Activated CD4-positive, CD25-positive, alpha-beta regulatory T cell treated with anti-CD3 and anti-CD28 coated beads, Interleukin-2, amount 50 U/mL, for 72 hours (primary cell): ENCODE measurements at regions not wholly inside any gene's neighbourhood (a gene's known extent, or its start where the extent isn't known, plus 50 kb on each side); places are given as distances from the start of the nearest gene placed in this dataset.
"Not testable (repeated sequence)": the region's sequence is repeated elsewhere in the genome, so short reads cannot be mapped to it uniquely, and the experiment has no call there.

Source experiments
- DNase-seq: peaks from one replicate; pipeline ENCODE4 v3.0.0; 2021

- no peak for DNase-seq
Observed at GRCh38 chr14:85027681-85028370, 502.1 kb upstream of the FLRT2 start.

DNA sequence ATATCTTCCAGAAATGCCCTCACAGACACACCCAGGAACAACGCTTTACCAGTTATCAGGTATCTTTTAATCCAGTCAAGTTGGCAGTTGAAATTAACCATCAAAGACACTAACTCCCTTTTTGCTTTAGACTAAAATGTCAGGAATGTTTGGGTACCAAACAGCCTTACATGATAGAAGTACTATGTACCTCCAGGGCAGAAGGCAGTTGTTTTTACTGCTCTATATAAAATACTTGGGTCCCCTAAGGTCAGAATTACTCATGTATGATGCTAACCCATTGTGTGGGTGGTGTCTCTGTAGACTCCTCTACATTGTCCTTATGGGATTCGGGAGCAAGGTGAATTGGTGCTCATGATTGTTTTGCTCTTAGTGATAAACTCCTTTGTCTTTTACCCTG, 492.5 kb upstream of the FLRT2 start:
- no peak for DNase-seq

DNA sequence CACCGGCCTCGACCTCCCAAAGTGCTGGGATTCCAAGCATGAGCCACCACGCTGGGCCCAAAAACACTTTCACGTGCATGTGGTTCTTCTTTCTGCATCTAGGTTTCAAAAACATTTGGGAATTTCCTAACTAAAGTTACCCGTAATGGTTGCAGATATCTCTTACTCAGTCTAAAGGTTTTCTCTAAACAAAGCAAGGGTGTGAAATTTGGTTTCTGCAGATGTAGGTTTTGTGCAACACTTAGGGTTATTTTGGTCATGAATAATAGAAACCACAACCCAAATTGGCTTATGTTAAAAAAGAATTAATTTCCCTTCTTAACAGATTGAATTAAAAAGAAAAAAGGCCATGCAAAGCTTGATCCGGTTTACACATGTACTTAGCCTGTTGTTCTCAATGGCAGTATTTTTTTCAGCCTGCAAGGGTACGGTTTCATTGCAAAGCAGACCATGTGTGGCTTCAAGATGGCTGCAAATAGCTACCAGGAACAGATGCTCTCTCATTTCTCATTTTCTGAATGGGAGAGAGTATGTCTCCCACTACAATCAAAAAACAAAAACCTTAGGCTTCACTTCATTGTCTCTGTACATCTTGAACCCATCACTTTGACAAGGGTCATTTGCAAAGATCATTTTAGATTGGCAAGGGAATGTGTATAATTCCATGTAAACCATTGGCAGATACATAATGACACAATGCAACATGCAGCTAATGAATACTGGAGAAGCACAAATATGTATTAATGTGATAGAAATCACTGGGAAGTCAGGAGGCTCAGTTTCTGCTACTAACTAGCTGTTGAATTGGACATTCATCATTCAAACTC, 491.2 kb upstream of the FLRT2 start:
- no peak for DNase-seq

DNA sequence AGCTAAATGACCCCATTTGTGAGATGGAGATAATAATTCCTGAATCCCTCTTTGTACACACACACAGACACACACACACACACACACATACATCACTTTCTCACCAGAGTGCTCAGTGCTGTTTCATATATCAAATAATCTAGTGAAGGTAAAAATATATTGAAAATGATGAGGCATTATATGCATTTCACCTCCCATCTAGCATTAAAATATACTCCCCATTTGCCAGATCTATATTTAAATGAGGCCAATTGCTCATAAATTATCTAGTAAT, 490.7 kb upstream of the FLRT2 start:
- DNase-seq, result no peak

GRCh38 chr14:85040046-85040685, 489.8 kb upstream of the FLRT2 start:
- DNase-seq, result no peak

DNA sequence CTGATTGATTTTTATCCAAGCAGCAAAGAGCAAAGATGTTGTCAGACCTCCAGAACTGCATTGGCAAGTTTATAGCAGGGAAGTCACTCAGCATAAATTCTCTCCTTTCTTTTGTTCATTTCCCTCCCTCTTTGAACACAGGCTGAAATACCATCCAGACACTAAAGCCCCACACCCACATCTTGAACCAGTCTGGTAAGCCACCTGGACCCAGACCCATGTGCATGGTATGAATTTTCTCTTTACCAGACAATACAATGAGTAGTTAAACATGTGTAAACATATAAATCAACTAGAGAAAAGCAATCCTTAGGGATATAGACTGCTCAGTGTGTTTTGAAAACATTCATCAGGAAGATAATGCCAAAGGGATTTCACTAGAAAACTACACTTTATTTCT, 488.3 kb upstream of the FLRT2 start:
- no peak for DNase-seq

DNA sequence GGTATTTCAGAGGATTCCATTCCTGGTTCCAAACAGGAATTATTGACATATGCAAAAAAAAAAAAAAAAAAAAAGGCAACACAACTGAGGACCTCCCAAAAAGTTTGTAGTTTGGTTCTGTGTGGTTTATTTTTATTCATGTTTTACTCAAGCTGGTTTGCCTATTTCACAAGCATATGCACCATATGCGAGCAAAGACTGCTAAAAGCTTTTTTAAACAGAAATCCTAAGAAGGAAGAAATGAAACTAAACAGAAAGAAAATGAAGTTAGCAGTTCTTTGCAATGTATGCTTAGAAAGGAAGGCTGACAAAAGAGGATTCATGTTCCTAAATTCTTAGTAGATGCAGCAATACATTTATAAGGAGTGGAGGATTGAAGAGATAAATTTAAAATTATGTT, 487.6 kb upstream of the FLRT2 start:
- DNase-seq, result no peak

DNA sequence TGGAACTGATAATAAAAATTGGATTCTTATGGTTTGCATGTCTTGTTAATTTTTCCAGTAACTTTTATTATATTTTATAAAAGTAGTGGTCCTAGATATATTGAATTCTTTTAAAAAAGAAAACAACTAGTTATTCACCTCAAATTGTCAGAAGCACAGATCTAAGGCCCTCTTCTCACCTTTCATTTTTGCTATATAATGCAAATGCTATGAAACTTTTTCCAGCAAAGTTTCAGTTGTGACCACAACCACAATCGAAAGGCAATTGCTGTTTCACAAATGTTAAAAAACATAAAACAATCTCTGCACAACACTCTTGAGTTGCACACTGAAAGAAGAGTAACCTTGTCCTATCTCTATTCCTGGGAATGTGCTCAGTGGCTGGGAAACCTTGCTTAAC, 479.8 kb upstream of the FLRT2 start:
- DNase-seq, result no peak

DNA sequence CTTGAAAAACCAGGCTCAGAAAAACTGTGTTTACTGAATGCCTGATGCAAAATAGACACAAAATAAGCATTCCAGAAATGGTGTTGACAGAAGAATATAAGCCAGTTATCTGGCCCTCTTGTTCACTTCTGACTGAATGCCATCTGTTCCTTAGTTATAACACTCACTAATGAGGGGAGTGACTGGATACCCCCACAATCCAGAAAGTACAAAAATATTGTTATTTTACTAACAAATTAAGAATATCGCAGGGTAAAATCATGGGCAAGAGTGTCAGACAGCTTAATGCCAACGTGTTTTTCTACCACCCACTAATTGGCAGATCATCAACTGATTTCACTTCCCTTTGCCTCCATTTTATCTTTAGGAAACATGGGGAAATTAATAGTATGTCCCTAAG, 477.3 kb upstream of the FLRT2 start:
- DNase-seq, result no peak

GRCh38 chr14:85054178-85054577, 475.8 kb upstream of the FLRT2 start:
- no peak for DNase-seq

GRCh38 chr14:85056267-85056666, 473.7 kb upstream of the FLRT2 start:
- DNase-seq, result no peak

GRCh38 chr14:85057221-85057620, 472.7 kb upstream of the FLRT2 start:
- DNase-seq, result no peak

GRCh38 chr14:85058150-85058549, 471.8 kb upstream of the FLRT2 start:
- DNase-seq, result no peak

- no peak for DNase-seq
Observed at GRCh38 chr14:85060121-85060520, 469.8 kb upstream of the FLRT2 start.

GRCh38 chr14:85061256-85061655, 468.7 kb upstream of the FLRT2 start:
- DNase-seq, result no peak

DNA sequence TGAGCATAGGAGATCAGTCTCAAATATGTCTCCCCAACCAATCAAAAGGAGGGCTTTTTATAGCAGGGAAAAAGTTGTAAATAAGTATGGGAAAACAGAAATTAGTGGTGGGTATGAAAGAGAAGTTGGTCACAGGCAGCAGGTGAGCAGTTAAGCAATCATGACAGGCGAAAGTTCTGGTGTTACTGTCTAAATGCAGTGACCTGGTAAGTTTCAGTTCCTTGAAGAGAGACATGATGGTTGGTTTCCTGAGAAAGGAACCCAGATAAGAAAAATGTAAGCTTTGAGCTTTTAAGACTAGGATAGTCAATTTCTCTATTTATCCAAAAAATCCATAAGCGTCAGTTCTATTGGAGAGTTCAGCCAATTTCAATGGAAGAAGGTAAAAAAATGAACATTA, 466.2 kb upstream of the FLRT2 start:
- DNase-seq, result no peak

DNA sequence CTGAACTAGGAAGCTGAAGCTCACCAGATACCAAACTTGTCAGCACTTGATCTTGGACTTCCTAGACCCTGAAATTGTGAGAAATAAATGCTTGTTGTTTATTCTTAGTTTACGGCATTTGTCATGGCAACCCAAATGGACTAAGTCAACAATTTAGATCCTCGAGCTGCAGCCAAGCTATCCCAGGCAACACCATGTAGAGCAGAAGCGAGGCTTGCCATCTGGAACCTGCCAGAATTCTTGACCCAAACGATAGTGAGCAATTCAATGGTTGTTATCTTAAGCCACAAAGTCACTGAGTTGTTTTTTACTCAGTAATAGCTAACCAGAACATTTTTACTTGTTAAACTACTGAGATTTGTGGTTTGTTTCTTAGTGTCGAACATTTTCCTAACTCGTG, 458.5 kb upstream of the FLRT2 start:
- no peak for DNase-seq

DNA sequence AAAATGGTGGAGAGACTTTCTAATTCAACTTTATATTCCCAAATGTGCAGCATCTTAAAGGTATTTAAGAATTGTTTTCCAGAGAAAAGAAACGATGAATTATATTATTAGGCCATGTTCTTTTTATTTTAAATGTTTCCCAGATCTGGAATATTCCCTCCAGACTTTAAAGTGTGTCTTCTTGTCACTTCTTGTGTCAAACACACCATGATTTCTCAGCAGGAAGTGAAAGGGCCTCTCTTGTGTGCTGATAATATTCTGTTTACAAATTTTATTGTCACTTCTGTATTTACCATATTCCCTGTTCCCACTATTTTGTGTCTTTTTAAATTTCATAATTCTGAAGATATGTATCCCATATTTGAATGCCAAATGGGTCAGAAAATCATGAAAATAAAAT, 455.0 kb upstream of the FLRT2 start:
- DNase-seq, result no peak

GRCh38 chr14:85075694-85076476, 454.1 kb upstream of the FLRT2 start:
- no peak for DNase-seq

DNA sequence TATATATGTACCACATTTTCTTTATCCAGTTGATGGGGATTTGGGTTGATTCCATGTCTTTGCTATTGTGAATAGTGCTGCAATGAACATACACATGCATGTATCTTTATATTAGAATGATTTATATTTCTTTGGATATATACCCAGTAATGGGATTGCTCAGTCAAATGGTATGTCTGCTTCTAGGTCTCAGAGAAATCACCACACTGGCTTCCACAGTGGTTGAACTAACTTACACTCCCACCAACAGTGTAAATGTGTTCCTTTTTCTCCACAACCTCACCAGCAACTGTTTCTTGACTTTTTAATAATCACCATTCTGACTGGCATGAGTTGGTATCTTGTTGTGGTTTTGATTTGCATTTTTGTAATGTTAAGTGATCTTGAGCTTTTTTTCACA, 452.2 kb upstream of the FLRT2 start:
- DNase-seq, result not testable (repeated sequence)

- no peak for DNase-seq
Observed at GRCh38 chr14:85079842-85080730, 449.9 kb upstream of the FLRT2 start.

GRCh38 chr14:85084344-85084743, 445.6 kb upstream of the FLRT2 start:
- DNase-seq, result no peak

GRCh38 chr14:85085981-85086380, 444.0 kb upstream of the FLRT2 start:
- DNase-seq, result no peak
